Ascending aorta (tissue), 2 donors: ENCODE measurements at regions not wholly inside any gene's neighbourhood (a gene's known extent, or its start where the extent isn't known, plus 50 kb on each side); places are given as distances from the start of the nearest gene placed in this dataset.

ENCODE experiments used
- DNase-seq, 2 donors: peaks; one replicate each; pipeline ENCODE4 v3.0.0-alpha.2; 2019; ENCODE audit warnings: low spot score in 2 of 2
- H3K27ac ChIP-seq, 2 donors: fragments of 200-600 bp; sonication (generic); one replicate each; pipeline ENCODE4 v1.5.1; 2016 to 2017; ENCODE audit warnings: mild to moderate bottlenecking in 1 of 2
- H3K27me3 ChIP-seq: fragments of 200-600 bp; sonication (generic); one replicate; pipeline ENCODE4 v1.5.1; 2017
- H3K36me3 ChIP-seq, 2 donors: fragments of 200-600 bp; sonication (generic); one replicate each; pipeline ENCODE4 v1.5.1; 2016
- H3K4me1 ChIP-seq, 2 donors: fragments of 200-600 bp; sonication (generic); one replicate each; pipeline ENCODE4 v1.5.1; 2016 to 2017; ENCODE audit warnings: mild to moderate bottlenecking in 1 of 2
- H3K4me3 ChIP-seq, 2 donors: fragments of 200-600 bp; sonication (generic); one replicate each; pipeline ENCODE4 v1.5.1; 2016 to 2017; ENCODE audit warnings: mild to moderate bottlenecking in 1 of 2
- H3K9me3 ChIP-seq, 2 donors: fragments of 200-600 bp; sonication (generic); one replicate each; pipeline ENCODE4 v1.5.1; 2016
- intact Hi-C: fragments of 100-400 bp; cut with DNase I; formaldehyde crosslinking; loops from one replicate; pipeline ENCODE4 v1.15.1; 2023
- TF ChIP-seq, protein P1 (sequence below), 3 experiments: fragments of 200-600 bp in 2 of 3; fragments of 450-650 bp in 1 of 3; sonication (generic) in 2 of 3; IDR thresholded peaks; one replicate each; pipeline ENCODE4 v1.5.1; 2016 to 2019; ENCODE audit warnings: antibody characterized with exemption in 3 of 3, mild to moderate bottlenecking in 1 of 3, moderate library complexity in 1 of 3

DNA sequence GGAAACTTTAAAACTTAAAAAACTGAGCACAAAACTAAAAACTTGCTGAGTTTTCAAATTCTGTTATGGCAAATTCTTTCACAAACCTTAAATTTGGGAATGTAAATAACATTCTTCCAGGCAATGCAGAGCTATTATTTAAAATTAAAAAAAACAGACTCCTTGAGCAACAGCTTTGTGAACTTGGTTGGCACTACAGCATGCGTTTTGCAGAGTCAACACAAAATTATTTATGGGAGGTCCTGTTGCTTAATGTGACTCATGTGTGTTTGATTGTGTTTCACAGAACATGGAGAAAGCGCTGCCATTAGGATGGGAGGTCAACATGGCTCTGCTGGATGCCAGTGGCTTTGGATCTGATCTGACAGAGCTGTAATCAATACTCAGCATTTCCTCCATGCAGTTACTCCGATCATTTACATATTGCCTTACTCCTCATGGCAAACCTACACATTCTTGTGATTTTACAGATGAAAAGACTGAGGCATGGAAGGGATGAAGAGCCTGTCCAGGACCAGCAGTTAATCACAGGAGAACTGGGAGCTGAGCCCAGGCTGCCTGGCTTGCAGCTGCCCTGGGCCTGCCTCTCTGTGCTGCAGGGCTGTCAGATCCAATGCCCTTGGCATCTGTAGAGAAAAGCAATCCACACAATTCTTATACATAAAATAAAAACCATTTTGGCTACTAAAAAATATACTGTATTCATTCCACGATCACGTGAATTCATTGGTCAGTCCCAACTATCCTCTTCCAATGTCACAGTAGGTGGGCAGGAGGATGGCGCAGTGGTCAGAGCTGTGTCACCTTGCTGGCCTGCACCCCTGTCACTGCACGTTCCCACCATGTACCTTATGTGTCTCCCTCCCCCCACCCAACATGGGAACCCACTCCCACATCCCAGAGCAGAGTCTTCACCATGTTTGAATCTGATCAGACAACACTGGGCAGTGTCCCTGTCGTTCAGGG, 200.9 kb downstream of the CXCL12 start:
- DNase-seq = no peak
- H3K4me1 ChIP-seq = peaks cover 0 to 3% of the 10 kb centered on the region in 2 donors
- intact Hi-C loops = no loop called here
- H3K9me3 ChIP-seq = no peaks in the 10 kb centered on the region
- H3K27me3 ChIP-seq = no peaks in the 10 kb centered on the region
- H3K36me3 ChIP-seq = no peaks in the 10 kb centered on the region
- no peak overlapping the region for H3K27ac ChIP-seq
- H3K4me3 ChIP-seq = no peak overlapping the region
- TF ChIP-seq, protein P1, sequence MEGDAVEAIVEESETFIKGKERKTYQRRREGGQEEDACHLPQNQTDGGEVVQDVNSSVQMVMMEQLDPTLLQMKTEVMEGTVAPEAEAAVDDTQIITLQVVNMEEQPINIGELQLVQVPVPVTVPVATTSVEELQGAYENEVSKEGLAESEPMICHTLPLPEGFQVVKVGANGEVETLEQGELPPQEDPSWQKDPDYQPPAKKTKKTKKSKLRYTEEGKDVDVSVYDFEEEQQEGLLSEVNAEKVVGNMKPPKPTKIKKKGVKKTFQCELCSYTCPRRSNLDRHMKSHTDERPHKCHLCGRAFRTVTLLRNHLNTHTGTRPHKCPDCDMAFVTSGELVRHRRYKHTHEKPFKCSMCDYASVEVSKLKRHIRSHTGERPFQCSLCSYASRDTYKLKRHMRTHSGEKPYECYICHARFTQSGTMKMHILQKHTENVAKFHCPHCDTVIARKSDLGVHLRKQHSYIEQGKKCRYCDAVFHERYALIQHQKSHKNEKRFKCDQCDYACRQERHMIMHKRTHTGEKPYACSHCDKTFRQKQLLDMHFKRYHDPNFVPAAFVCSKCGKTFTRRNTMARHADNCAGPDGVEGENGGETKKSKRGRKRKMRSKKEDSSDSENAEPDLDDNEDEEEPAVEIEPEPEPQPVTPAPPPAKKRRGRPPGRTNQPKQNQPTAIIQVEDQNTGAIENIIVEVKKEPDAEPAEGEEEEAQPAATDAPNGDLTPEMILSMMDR (IDR thresholded peaks at IDR 0.05) = no peak

DNA sequence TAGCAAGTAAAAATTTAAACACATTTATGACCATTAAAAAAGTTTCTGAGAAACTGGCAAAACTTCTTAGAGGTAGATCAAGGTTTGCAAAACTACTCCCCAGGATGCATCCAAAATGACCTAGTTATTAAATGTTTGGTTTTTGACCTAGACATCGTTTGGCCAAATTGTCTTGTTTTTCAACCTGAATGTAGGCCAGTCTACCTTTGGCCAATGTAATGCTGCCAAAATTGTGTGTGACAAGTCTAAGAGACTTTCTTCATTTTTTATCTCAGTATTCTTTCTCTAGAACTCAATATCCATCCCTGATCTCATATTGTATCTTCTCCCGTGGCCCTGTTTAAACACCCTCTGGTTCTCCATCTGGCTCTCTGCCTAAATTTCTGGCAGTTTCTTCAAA, 202.0 kb downstream of the CXCL12 start:
- TF ChIP-seq, protein P1 (IDR thresholded peaks at IDR 0.05) = no peak
- intact Hi-C loops = no loop called here
- Histone ChIP-seq H3K9me3 (no peaks in the 10 kb centered on the region), H3K4me3 (no peak overlapping the region), H3K27me3 (no peaks in the 10 kb centered on the region), H3K36me3 (no peaks in the 10 kb centered on the region), H3K4me1 (peaks cover 0 to 3% of the 10 kb centered on the region in 2 donors), H3K27ac (no peak overlapping the region)
- no peak for DNase-seq

DNA sequence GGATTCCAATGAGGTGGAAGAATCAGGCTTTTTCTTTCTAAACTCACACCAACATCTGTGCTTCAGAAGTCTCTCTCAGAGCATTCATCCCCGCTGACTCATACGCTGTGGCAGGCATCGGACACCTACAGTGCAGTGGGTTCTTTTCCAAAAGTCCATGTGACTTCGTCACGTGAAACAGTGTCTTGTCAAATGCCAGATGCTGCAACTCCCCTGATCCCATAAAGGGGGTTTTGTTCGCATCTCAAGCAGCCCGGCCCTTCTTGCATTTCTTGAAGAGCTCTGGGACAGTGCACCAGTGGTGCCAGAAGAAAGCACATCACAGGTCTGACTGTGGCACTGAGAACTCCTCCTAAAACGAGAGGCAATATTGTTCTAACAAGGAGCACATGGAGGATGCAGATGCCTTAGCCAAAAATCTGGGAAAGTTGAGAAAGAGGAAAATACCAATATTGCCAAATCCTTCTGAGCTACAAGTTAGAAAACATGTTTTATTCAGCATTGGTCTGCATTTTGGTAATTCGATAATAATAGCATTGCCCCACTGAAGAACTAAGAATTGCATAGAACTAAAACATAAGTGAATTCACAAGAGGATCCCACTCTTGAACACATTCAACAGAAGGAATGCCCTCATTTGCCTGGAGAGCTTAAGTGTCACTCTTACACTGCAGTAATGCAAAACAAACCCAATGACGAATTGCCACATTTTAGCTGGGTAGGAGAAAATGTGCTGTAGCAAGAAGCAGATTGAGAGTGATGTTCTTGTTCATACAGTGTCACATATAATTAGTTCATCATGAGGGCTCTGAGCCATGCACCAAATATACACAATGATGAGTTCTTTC, 204.4 kb downstream of the CXCL12 start:
- H3K4me1 ChIP-seq = peaks cover 0 to 3% of the 10 kb centered on the region in 2 donors
- DNase-seq = no peak
- H3K36me3 ChIP-seq = no peaks in the 10 kb centered on the region
- no peaks in the 10 kb centered on the region for H3K9me3 ChIP-seq
- H3K27me3 ChIP-seq = no peaks in the 10 kb centered on the region
- H3K27ac ChIP-seq = no peak overlapping the region
- TF ChIP-seq, protein P1 (IDR thresholded peaks at IDR 0.05) = no peak
- intact Hi-C loops = no loop called here
- no peak overlapping the region for H3K4me3 ChIP-seq

DNA sequence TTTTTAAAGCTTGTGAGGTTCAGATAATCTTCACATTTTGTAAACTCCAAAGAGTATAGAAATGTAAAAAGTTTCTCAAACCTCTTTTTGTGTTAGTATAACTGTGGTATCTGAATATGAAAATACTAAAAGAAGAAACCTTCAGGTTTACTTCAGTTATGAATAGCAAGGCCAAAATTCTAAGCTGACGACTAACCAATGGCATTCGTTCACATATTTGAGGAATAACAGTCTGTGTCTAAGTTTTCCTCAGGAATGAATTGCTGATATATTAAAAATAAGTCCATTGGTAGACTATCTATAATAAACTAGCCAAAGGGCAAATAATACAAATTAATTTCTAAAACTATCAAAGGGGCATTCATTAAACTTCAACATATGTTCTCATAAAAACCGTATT, 206.0 kb downstream of the CXCL12 start:
- Histone ChIP-seq H3K9me3 (no peaks in the 10 kb centered on the region), H3K4me3 (no peak overlapping the region), H3K36me3 (no peaks in the 10 kb centered on the region), H3K4me1 (peaks cover 0 to 3% of the 10 kb centered on the region in 2 donors), H3K27me3 (no peaks in the 10 kb centered on the region), H3K27ac (no peak overlapping the region)
- DNase-seq = no peak
- intact Hi-C loops = no loop called here
- TF ChIP-seq, protein P1 (IDR thresholded peaks at IDR 0.05) = no peak

DNA sequence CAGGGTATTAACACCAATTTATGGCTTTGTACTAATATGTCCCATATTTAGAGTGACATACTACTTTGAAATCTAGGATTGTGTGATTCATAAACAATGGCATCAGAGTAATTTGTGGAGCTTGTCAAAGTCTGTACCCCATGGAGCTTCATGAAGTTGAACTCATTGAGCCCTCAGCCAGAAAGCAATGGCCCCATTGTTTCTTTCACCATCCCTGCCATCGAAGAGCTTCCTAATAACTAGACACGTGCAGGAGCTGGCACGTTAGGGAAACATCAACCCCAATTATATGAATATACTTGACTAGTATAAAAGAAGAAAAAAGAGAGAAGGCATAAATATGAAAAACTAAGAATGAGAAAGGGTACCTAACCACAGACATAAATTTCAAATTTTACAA, 206.6 kb downstream of the CXCL12 start:
- DNase-seq = no peak

More for the DNA sequence above, 206.6 kb downstream of the CXCL12 start:
- H3K36me3 ChIP-seq = no peaks in the 10 kb centered on the region
- intact Hi-C loops = no loop called here
- H3K9me3 ChIP-seq = no peaks in the 10 kb centered on the region
- H3K4me3 ChIP-seq = no peak overlapping the region
- peaks cover 0 to 3% of the 10 kb centered on the region in 2 donors for H3K4me1 ChIP-seq
- H3K27ac ChIP-seq = no peak overlapping the region
- H3K27me3 ChIP-seq = no peaks in the 10 kb centered on the region
- TF ChIP-seq, protein P1 (IDR thresholded peaks at IDR 0.05) = no peak
